A549 (cell line): ENCODE measurements at regions not wholly inside any gene's neighbourhood (a gene's known extent, or its start where the extent isn't known, plus 50 kb on each side); places are given as distances from the start of the nearest gene placed in this dataset.
"Not testable (repeated sequence)": the region's sequence is repeated elsewhere in the genome, so short reads cannot be mapped to it uniquely, and the experiment has no call there.

Experiments
- ATAC-seq, 2 experiments: fragments of 200-7000 bp in 1 of 2; fragments of >200 bp in 1 of 2; cut with Nextera tagmentation in 1 of 2; cut with Tn5 transposase in 1 of 2; 3 replicates each; pipeline versions ENCODE4 v1.8.0 to v1.9.1; 2018 to 2020; ENCODE audit warnings: mild to moderate bottlenecking in 1 of 2, moderate library complexity in 1 of 2
- CTCF ChIA-PET: fragments of 300-600 bp; sonication (Branson Sonifier 250); formaldehyde crosslinking; extraction: SDS; loops from one replicate; lab custom pipeline; 2021; ENCODE audit warnings: antibody characterized with exemption, inconsistent platforms; lab: Yijun Ruan, JAX
- POLR2A ChIA-PET: fragments of 350-600 bp; formaldehyde crosslinking; extraction: SDS; loops from one replicate; lab custom pipeline; 2021; ENCODE audit warnings: antibody characterized with exemption, inconsistent platforms; lab: Yijun Ruan, JAX
- DNase-seq, 2 experiments: peaks; one replicate each; pipeline versions ENCODE4 v3.0.0 to v3.0.0-alpha.2; 2011 to 2016; ENCODE audit warnings: low read depth in 1 of 2, low spot score in 1 of 2
- FAIRE-seq: peaks from 2 replicates; lab custom pipeline; 2011; peaks lifted over from hg19 to GRCh38; lab: Jason Lieb, UNC
- H3K27ac ChIP-seq, 2 experiments: fragments of >200 bp; sonication (Bioruptor Twin); formaldehyde crosslinking; 3 replicates each; pipeline ENCODE4 v1.5.1; 2016 to 2017
- H3K4me1 ChIP-seq: fragments of >200 bp; sonication (Bioruptor Twin); formaldehyde crosslinking; 3 replicates; pipeline ENCODE4 v1.6.1; 2016
- H3K4me2 ChIP-seq: fragments of >200 bp; sonication (Bioruptor Twin); formaldehyde crosslinking; 3 replicates; pipeline ENCODE4 v1.6.1; 2016
- H3K4me3 ChIP-seq: fragments of >200 bp; sonication (Bioruptor Twin); formaldehyde crosslinking; 3 replicates; pipeline ENCODE4 v1.5.1; 2016
- H3K9me3 ChIP-seq: fragments of >200 bp; sonication (Bioruptor Twin); formaldehyde crosslinking; 3 replicates; pipeline ENCODE4 v1.6.1; 2016
- ATOH8 ChIP-seq: fragments of 250-450 bp; sonication (Bioruptor Pico); IDR thresholded peaks from 2 replicates; pipeline ENCODE4 v1.5.0; 2020; ENCODE audit warnings: low read depth, mild to moderate bottlenecking, moderate library complexity
- BHLHE40 ChIP-seq: IDR thresholded peaks from 2 replicates; pipeline ENCODE4 v1.6.1; 2012; ENCODE audit warnings: low read depth, low read length, inconsistent platforms
- CTCF ChIP-seq: fragments of >200 bp; sonication (Bioruptor Twin); formaldehyde crosslinking; IDR thresholded peaks from 3 replicates; pipeline ENCODE4 v1.5.1; 2016
- ELK1 ChIP-seq: fragments of 150-350 bp; IDR thresholded peaks from 2 replicates; pipeline ENCODE4 v1.6.1; 2014; ENCODE audit warnings: low read depth, mild to moderate bottlenecking, low read length
- FOSB ChIP-seq: fragments of 250-450 bp; sonication (Bioruptor Pico); IDR thresholded peaks from 2 replicates; pipeline ENCODE4 v1.5.0; 2020; ENCODE audit warnings: mild to moderate bottlenecking, moderate library complexity
- GATA3 ChIP-seq: IDR thresholded peaks from 2 replicates; pipeline ENCODE4 v1.6.1; 2012; ENCODE audit warnings: borderline replicate concordance
- HES2 ChIP-seq: fragments of >200 bp; sonication (Bioruptor Twin); formaldehyde crosslinking; IDR thresholded peaks from 2 replicates; pipeline ENCODE4 v1.6.1; 2016
- HOXA7 ChIP-seq: fragments of 250-450 bp; sonication (Bioruptor Pico); IDR thresholded peaks from 2 replicates; pipeline ENCODE4 v1.5.0; 2020; ENCODE audit warnings: mild to moderate bottlenecking, moderate library complexity
- HOXB5 ChIP-seq: fragments of 250-450 bp; sonication (Bioruptor Pico); IDR thresholded peaks from 2 replicates; pipeline ENCODE4 v1.5.0; 2020; ENCODE audit warnings: mild to moderate bottlenecking, moderate library complexity
- KDM5A ChIP-seq: fragments of 200-600 bp; sonication (generic); IDR thresholded peaks from 2 replicates; pipeline ENCODE4 v1.6.1; 2016; ENCODE audit warnings: antibody characterized with exemption, mild to moderate bottlenecking
- MAX ChIP-seq: IDR thresholded peaks from 2 replicates; pipeline ENCODE4 v1.6.1; 2012
- MAZ ChIP-seq: fragments of 150-350 bp; IDR thresholded peaks from 2 replicates; pipeline ENCODE4 v1.6.1; 2014; ENCODE audit warnings: antibody characterized with exemption, low read depth, low read length, borderline replicate concordance
- REST ChIP-seq: fragments of 200-600 bp; sonication (generic); IDR thresholded peaks from 2 replicates; pipeline ENCODE4 v1.6.1; 2016; ENCODE audit warnings: antibody characterized with exemption, mild to moderate bottlenecking, moderate library complexity
- SMC3 ChIP-seq: fragments of >200 bp; sonication (Bioruptor Twin); formaldehyde crosslinking; IDR thresholded peaks from 3 replicates; pipeline ENCODE4 v1.6.1; 2018; ENCODE audit warnings: inconsistent platforms
- ZFP36 ChIP-seq: fragments of 450-650 bp; IDR thresholded peaks from 2 replicates; pipeline ENCODE4 v1.6.1; 2014; ENCODE audit warnings: borderline replicate concordance; ENCODE audit not compliant: partially characterized antibody
- WGBS: methylation state at CpG from one replicate; pipeline ENCODE4 v1.1.6; 2017; ENCODE audit errors: missing lambda C conversion rate; 5-methylcytosine and 5-hydroxymethylcytosine counted together

- no peak for TF ChIP-seq HOXA7 (CRISPR knock-in tag)
- no peak for TF ChIP-seq GATA3
- no peak for TF ChIP-seq MAZ
- no peak for FAIRE-seq
- Histone ChIP-seq H3K4me1 (no peaks in the 10 kb centered on the region), H3K4me3 (no peak overlapping the region), H3K9me3 (no peaks in the 10 kb centered on the region), H3K27ac (no peak overlapping the region), H3K4me2 (no peak overlapping the region)
- ChIA-PET CTCF (no interaction called here), POLR2A (no interaction called here)
- WGBS, result 31% methylated on average over 1 of the region's 1 CpG
- no peak for ATAC-seq
- DNase-seq, result no peak
Observed at GRCh38 chr7:113030489-113030888, 56.1 kb downstream of the GPR85 start.

- no peaks in the 10 kb centered on the region for H3K9me3 ChIP-seq
- 0% methylated on average over 1 of the region's 1 CpG for WGBS
- POLR2A ChIA-PET, result no interaction called here
- FAIRE-seq (no peak), ATAC-seq (no peak), DNase-seq (no peak)
- CTCF ChIA-PET, result no interaction called here
- no peak overlapping the region for H3K4me2 ChIP-seq
- no peak overlapping the region for H3K4me3 ChIP-seq
- no peak for TF ChIP-seq BHLHE40
- no peak for TF ChIP-seq MAX
- TF ChIP-seq ZFP36, result no peak
- no peak for TF ChIP-seq HOXB5 (CRISPR knock-in tag)
- no peak for TF ChIP-seq REST
- no peaks in the 10 kb centered on the region for H3K4me1 ChIP-seq
- H3K27ac ChIP-seq, result no peak overlapping the region
Observed at GRCh38 chr7:113026941-113027340, 59.7 kb downstream of the GPR85 start.

- H3K4me1 ChIP-seq, H3K4me2 ChIP-seq, CTCF ChIA-PET, FAIRE-seq, H3K9me3 ChIP-seq, H3K27ac ChIP-seq, DNase-seq, H3K4me3 ChIP-seq, ATAC-seq, POLR2A ChIA-PET: not testable (repeated sequence)
- 58% methylated on average over 24 of the region's 43 CpGs for WGBS
Observed at GRCh38 chr7:113017144-113017857, 69.3 kb downstream of the GPR85 start.

- 1% methylated on average over 2 of the region's 2 CpGs for WGBS
- ATAC-seq (peak in 1 of 2 experiments; percentile 48; a peak in 2 of 6 replicates), DNase-seq (peak; percentile 5 to 30), FAIRE-seq (peak; percentile 80)
- Histone ChIP-seq H3K27ac (no peak overlapping the region), H3K9me3 (no peaks in the 10 kb centered on the region), H3K4me3 (no peak overlapping the region), H3K4me2 (no peak overlapping the region), H3K4me1 (no peaks in the 10 kb centered on the region)
- ChIA-PET CTCF (interaction anchor here (0.6 to 1.8 kb wide), 5 partner anchors 13 to 680 kb away, joined by 3 to 5 read pairs (median 3); no protein-coding TSS in a partner anchor), POLR2A (no interaction called here)
- TF ChIP-seq ATOH8 (CRISPR knock-in tag) (no peak), SMC3 (peak; percentile 60), FOSB (CRISPR knock-in tag) (no peak), KDM5A (no peak), ELK1 (no peak), CTCF (peak; percentile 49), REST (no peak), HES2 (no peak)
Observed at GRCh38 chr7:113015034-113015645, 71.5 kb downstream of the GPR85 start.
